ENCODE measurements at regions not wholly inside any gene's neighbourhood (a gene's known extent, or its start where the extent isn't known, plus 50 kb on each side); places are given as distances from the start of the nearest gene placed in this dataset.

DNA sequence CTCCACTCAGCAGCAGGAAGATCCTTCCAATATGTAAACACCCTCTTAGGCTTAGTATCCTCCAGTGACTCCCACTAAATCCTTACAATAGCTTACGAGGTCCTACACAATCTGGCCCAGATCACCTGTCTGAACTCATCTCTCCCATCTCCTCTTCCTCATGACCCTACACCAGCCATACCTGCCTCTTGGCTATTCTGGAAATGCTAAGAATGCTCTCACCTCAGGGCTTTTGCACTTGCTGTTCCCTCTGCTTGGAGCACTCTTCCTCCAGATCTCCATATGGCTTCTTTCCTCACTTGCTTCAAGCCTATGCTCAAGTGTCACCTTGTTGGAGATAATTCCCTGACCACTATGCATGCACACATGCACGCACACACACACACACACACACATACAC is 50.8 kb upstream of the FRMD4A start:
- TF ChIP-seq, protein P1, sequence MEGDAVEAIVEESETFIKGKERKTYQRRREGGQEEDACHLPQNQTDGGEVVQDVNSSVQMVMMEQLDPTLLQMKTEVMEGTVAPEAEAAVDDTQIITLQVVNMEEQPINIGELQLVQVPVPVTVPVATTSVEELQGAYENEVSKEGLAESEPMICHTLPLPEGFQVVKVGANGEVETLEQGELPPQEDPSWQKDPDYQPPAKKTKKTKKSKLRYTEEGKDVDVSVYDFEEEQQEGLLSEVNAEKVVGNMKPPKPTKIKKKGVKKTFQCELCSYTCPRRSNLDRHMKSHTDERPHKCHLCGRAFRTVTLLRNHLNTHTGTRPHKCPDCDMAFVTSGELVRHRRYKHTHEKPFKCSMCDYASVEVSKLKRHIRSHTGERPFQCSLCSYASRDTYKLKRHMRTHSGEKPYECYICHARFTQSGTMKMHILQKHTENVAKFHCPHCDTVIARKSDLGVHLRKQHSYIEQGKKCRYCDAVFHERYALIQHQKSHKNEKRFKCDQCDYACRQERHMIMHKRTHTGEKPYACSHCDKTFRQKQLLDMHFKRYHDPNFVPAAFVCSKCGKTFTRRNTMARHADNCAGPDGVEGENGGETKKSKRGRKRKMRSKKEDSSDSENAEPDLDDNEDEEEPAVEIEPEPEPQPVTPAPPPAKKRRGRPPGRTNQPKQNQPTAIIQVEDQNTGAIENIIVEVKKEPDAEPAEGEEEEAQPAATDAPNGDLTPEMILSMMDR (conservative IDR thresholded peaks at IDR 0.05; ENCODE audit: low read depth, low read length) = no peak
- TF ChIP-seq EZH2 (IDR thresholded peaks at IDR 0.05; ENCODE audit: borderline replicate concordance, low read depth, low read length, poor library complexity, severe bottlenecking) = no peak

Data from A673 (cell line).